ENCODE measurements at regions not wholly inside any gene's neighbourhood (a gene's known extent, or its start where the extent isn't known, plus 50 kb on each side); places are given as distances from the start of the nearest gene placed in this dataset.

DNA sequence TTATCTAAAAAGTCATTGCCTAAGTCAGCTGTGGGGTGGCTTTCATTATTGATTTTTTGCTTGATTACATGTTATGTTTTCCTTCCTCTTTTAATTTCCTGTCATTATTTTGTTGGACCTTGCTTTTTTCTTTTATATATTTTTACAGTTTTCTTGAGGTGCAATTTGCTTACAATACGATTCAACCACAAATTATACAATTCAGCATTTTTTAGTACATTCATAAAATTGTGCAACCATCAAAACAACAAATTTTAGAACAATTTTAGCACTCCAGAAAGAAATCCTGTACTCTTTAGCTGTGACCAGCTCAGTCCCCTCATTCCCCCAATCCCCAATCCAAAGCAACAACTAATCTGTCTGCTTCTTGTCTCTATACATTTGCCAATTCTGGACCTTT, 608.9 kb downstream of the C6orf118 start:
- ChIA-PET POLR2A (no interaction called here), CTCF (no interaction called here)
- Mint-ChIP-seq H3K9me3 (ENCODE audit: unreplicated experiment) (peaks cover 3% of the 10 kb centered on the region), H3K27ac (ENCODE audit: unreplicated experiment) (no peak overlapping the region), H3K4me1 (ENCODE audit: low read depth, unreplicated experiment) (no peaks in the 10 kb centered on the region), H3K4me3 (ENCODE audit: unreplicated experiment) (no peak overlapping the region), H3K27me3 (ENCODE audit: insufficient read depth, unreplicated experiment) (no peaks in the 10 kb centered on the region), H3K36me3 (ENCODE audit: insufficient read depth, unreplicated experiment) (no peaks in the 10 kb centered on the region)
- intact Hi-C loops (cut with micrococcal nuclease; ENCODE audit: unreplicated experiment) = no loop called here
- Histone ChIP-seq H3K36me3 (ENCODE audit: control insufficient read depth, insufficient read depth, low read length) (no peaks in the 10 kb centered on the region), H3K9me3 (no peaks in the 10 kb centered on the region), H3K27me3 (replicated peaks; ENCODE audit: control insufficient read depth, insufficient read depth, low read length) (no peaks in the 10 kb centered on the region), H3K4me1 (no peaks in the 10 kb centered on the region), H3K4me3 (ENCODE audit: low read depth, low read length) (no peak overlapping the region)
- no TSS peak for BruUV-seq (replicated peaks)
- DNase-seq = no peak
- TF ChIP-seq, protein P1, sequence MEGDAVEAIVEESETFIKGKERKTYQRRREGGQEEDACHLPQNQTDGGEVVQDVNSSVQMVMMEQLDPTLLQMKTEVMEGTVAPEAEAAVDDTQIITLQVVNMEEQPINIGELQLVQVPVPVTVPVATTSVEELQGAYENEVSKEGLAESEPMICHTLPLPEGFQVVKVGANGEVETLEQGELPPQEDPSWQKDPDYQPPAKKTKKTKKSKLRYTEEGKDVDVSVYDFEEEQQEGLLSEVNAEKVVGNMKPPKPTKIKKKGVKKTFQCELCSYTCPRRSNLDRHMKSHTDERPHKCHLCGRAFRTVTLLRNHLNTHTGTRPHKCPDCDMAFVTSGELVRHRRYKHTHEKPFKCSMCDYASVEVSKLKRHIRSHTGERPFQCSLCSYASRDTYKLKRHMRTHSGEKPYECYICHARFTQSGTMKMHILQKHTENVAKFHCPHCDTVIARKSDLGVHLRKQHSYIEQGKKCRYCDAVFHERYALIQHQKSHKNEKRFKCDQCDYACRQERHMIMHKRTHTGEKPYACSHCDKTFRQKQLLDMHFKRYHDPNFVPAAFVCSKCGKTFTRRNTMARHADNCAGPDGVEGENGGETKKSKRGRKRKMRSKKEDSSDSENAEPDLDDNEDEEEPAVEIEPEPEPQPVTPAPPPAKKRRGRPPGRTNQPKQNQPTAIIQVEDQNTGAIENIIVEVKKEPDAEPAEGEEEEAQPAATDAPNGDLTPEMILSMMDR (IDR thresholded peaks at IDR 0.05; ENCODE audit: insufficient read depth in 1 of 2, low read depth in 1 of 2, low read length in 1 of 2, severe bottlenecking in 1 of 2, unreplicated experiment in 1 of 2) = no peak

DNA sequence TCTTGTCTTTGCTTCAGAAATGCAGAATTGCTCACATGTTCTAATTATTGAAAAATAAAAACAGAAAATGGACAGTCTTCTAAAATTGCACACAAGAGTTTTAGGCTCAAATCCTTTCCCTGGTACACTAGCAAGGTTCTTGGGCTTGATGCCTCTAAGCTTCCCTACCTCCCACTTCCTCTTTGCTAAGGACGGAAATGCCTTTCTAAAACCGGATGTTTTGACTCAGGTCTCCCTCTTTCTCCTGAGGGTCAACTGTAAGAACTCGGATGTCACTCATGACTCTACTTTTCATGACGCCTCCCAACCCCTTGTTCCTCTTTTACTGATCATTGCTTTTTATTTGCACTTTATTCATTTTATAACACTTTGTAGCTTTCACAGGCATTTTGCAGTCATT, 613.5 kb downstream of the C6orf118 start:
- Mint-ChIP-seq H3K27ac (ENCODE audit: unreplicated experiment) (no peak overlapping the region), H3K4me1 (ENCODE audit: low read depth, unreplicated experiment) (no peaks in the 10 kb centered on the region), H3K27me3 (ENCODE audit: insufficient read depth, unreplicated experiment) (no peaks in the 10 kb centered on the region), H3K4me3 (ENCODE audit: unreplicated experiment) (no peak overlapping the region), H3K9me3 (ENCODE audit: unreplicated experiment) (no peaks in the 10 kb centered on the region), H3K36me3 (ENCODE audit: insufficient read depth, unreplicated experiment) (no peaks in the 10 kb centered on the region)
- ChIA-PET POLR2A (no interaction called here), CTCF (no interaction called here)
- no peak overlapping the region for H3K4me3 ChIP-seq (ENCODE audit: low read depth, low read length)
- no peaks in the 10 kb centered on the region for H3K36me3 ChIP-seq (ENCODE audit: control insufficient read depth, insufficient read depth, low read length)
- H3K27me3 ChIP-seq (replicated peaks; ENCODE audit: control insufficient read depth, insufficient read depth, low read length) = no peaks in the 10 kb centered on the region
- TF ChIP-seq, protein P1 (IDR thresholded peaks at IDR 0.05; ENCODE audit: insufficient read depth in 1 of 2, low read depth in 1 of 2, low read length in 1 of 2, severe bottlenecking in 1 of 2, unreplicated experiment in 1 of 2) = no peak
- DNase-seq = no peak
- no TSS peak for BruUV-seq (replicated peaks)
- no peaks in the 10 kb centered on the region for H3K9me3 ChIP-seq
- H3K4me1 ChIP-seq = no peaks in the 10 kb centered on the region
- intact Hi-C loops (cut with micrococcal nuclease; ENCODE audit: unreplicated experiment) = no loop called here

DNA sequence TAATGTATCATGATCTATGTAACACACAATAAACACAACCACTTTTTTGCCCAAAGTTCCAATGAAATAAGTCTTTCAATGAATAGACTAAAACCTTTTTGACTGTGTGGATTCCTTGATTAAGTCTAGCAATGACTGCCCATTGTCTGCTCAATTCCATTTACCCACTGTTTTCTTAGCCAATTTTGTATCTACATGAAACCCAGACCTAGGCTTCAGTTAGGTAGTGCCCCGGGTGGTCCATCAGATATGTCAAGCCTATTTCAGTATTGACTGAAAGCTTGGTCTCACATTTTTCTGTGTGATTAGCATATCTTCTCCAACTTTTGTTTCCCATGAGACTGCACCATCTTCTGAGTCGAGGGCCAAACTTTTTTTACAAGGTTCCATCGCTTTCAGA, 615.0 kb downstream of the C6orf118 start:
- Histone ChIP-seq H3K36me3 (ENCODE audit: control insufficient read depth, insufficient read depth, low read length) (no peaks in the 10 kb centered on the region), H3K9me3 (no peaks in the 10 kb centered on the region), H3K27me3 (replicated peaks; ENCODE audit: control insufficient read depth, insufficient read depth, low read length) (no peaks in the 10 kb centered on the region), H3K4me3 (ENCODE audit: low read depth, low read length) (no peak overlapping the region), H3K4me1 (no peaks in the 10 kb centered on the region)
- Mint-ChIP-seq H3K4me1 (ENCODE audit: low read depth, unreplicated experiment) (no peaks in the 10 kb centered on the region), H3K27ac (ENCODE audit: unreplicated experiment) (no peak overlapping the region), H3K36me3 (ENCODE audit: insufficient read depth, unreplicated experiment) (no peaks in the 10 kb centered on the region), H3K27me3 (ENCODE audit: insufficient read depth, unreplicated experiment) (no peaks in the 10 kb centered on the region), H3K4me3 (ENCODE audit: unreplicated experiment) (no peak overlapping the region), H3K9me3 (ENCODE audit: unreplicated experiment) (no peaks in the 10 kb centered on the region)
- intact Hi-C loops (cut with micrococcal nuclease; ENCODE audit: unreplicated experiment) = no loop called here
- POLR2A ChIA-PET = no interaction called here
- CTCF ChIA-PET = no interaction called here
- no TSS peak for BruUV-seq (replicated peaks)
- TF ChIP-seq, protein P1 (IDR thresholded peaks at IDR 0.05; ENCODE audit: insufficient read depth in 1 of 2, low read depth in 1 of 2, low read length in 1 of 2, severe bottlenecking in 1 of 2, unreplicated experiment in 1 of 2) = no peak
- no peak for DNase-seq

Measured in Caco-2 (cell line).